ENCODE measurements at regions not wholly inside any gene's neighbourhood (a gene's known extent, or its start where the extent isn't known, plus 50 kb on each side); places are given as distances from the start of the nearest gene placed in this dataset.

- no peak for DNase-seq
Observed at GRCh38 chr2:21288299-21288698, 164.5 kb downstream of the TDRD15 start.

- no peak for DNase-seq
Observed at GRCh38 chr2:21288739-21289520, 165.2 kb downstream of the TDRD15 start.

- no peak for DNase-seq
Observed at GRCh38 chr2:21289551-21289950, 165.8 kb downstream of the TDRD15 start.

- DNase-seq: no peak
Observed at GRCh38 chr2:21289989-21290388, 166.2 kb downstream of the TDRD15 start.

- no peak for DNase-seq
Observed at GRCh38 chr2:21291426-21291825, 167.7 kb downstream of the TDRD15 start.

GRCh38 chr2:21294446-21294845, 170.7 kb downstream of the TDRD15 start:
- DNase-seq: no peak

GRCh38 chr2:21299411-21299810, 175.6 kb downstream of the TDRD15 start:
- DNase-seq: no peak

GRCh38 chr2:21301871-21302455, 178.2 kb downstream of the TDRD15 start:
- DNase-seq: no peak

- no peak for DNase-seq
Observed at GRCh38 chr2:21303876-21304275, 180.1 kb downstream of the TDRD15 start.

- no peak for DNase-seq
Observed at GRCh38 chr2:21305581-21305980, 181.8 kb downstream of the TDRD15 start.

GRCh38 chr2:21306235-21306634, 182.5 kb downstream of the TDRD15 start:
- DNase-seq: no peak

- DNase-seq: no peak
Observed at GRCh38 chr2:21307037-21307436, 183.3 kb downstream of the TDRD15 start.

- DNase-seq: peak in 1 of 4 experiments; percentile 22
Observed at GRCh38 chr2:21310493-21310892, 186.7 kb downstream of the TDRD15 start.

GRCh38 chr2:21314322-21314835, 190.6 kb downstream of the TDRD15 start:
- DNase-seq: no peak

GRCh38 chr2:21317131-21317530, 193.4 kb downstream of the TDRD15 start:
- peak; percentile 81 to 90 (median 84) for DNase-seq

GRCh38 chr2:21318263-21318662, 194.5 kb downstream of the TDRD15 start:
- DNase-seq: no peak

- no peak for DNase-seq
Observed at GRCh38 chr2:21326152-21326551, 202.4 kb downstream of the TDRD15 start.

- DNase-seq: no peak
Observed at GRCh38 chr2:21328177-21328576, 204.4 kb downstream of the TDRD15 start.

- DNase-seq: peak; percentile 29 to 65 (median 52)
Observed at GRCh38 chr2:21330786-21331391, 207.1 kb downstream of the TDRD15 start.

GRCh38 chr2:21331625-21332370, 208.0 kb downstream of the TDRD15 start:
- no peak for DNase-seq

- no peak for DNase-seq
Observed at GRCh38 chr2:21332993-21333625, 209.3 kb downstream of the TDRD15 start.

GRCh38 chr2:21333684-21334083, 209.9 kb downstream of the TDRD15 start:
- no peak for DNase-seq

Measured in suppressor macrophage (primary cell).